ENCODE measurements at regions not wholly inside any gene's neighbourhood (a gene's known extent, or its start where the extent isn't known, plus 50 kb on each side); places are given as distances from the start of the nearest gene placed in this dataset.

- BruUV-seq (replicated peaks) = no TSS peak
- ChIA-PET RAD21 (ENCODE audit: low non-redundant PET in 1 of 2, low total read pairs in 2 of 2, uncharacterized antibody in 2 of 2, unreplicated experiment in 2 of 2) (no interaction called here), POLR2A (no interaction called here), CTCF (interaction anchor here (1.0 kb wide), 1 partner anchor 16 kb away, joined by 3 read pairs; no protein-coding TSS in a partner anchor)
- ATAC-seq (no peak), DNase-seq (ENCODE audit: low read depth, low spot score) (no peak)
- Histone ChIP-seq H3K4me2 (ENCODE audit: low read length) (no peak overlapping the region), H3K4me1 (ENCODE audit: control insufficient read depth in 1 of 2, insufficient read depth in 2 of 2, low read length in 2 of 2) (no peaks in the 10 kb centered on the region), H3K79me2 (ENCODE audit: insufficient read depth, low read length) (no peaks in the 10 kb centered on the region), H3K9me3 (ENCODE audit: control insufficient read depth in 1 of 2, insufficient read depth in 1 of 2, low read depth in 1 of 2, low read length in 2 of 2) (no peaks in the 10 kb centered on the region), H3K27me3 (ENCODE audit: insufficient read depth, low read length) (no peaks in the 10 kb centered on the region), H3K27ac (ENCODE audit: low read depth, low read length) (no peak overlapping the region), H3K4me3 (replicated peaks in 1 of 2; ENCODE audit: low read depth in 1 of 2, low read length in 2 of 2) (no peak overlapping the region), H2AFZ (ENCODE audit: low read depth, low read length, poor library complexity, severe bottlenecking) (no peak overlapping the region), H3K9ac (ENCODE audit: low read length) (no peak overlapping the region), H3K9me2 (ENCODE audit: insufficient read depth) (no peaks in the 10 kb centered on the region), H4K20me1 (ENCODE audit: insufficient read depth) (no peaks in the 10 kb centered on the region), H3K36me3 (ENCODE audit: control insufficient read depth in 1 of 2, insufficient read depth in 2 of 2, low read length in 2 of 2) (no peaks in the 10 kb centered on the region)
- intact Hi-C loops (cut with micrococcal nuclease) = no loop called here
- TF ChIP-seq EZH2 (IDR thresholded peaks at IDR 0.05) = no peak
- TF ChIP-seq TCF7L2 (IDR thresholded peaks at IDR 0.05; ENCODE audit: borderline replicate concordance, extremely low read depth, insufficient read depth, insufficient read length) = no peak
- TF ChIP-seq, protein P1, sequence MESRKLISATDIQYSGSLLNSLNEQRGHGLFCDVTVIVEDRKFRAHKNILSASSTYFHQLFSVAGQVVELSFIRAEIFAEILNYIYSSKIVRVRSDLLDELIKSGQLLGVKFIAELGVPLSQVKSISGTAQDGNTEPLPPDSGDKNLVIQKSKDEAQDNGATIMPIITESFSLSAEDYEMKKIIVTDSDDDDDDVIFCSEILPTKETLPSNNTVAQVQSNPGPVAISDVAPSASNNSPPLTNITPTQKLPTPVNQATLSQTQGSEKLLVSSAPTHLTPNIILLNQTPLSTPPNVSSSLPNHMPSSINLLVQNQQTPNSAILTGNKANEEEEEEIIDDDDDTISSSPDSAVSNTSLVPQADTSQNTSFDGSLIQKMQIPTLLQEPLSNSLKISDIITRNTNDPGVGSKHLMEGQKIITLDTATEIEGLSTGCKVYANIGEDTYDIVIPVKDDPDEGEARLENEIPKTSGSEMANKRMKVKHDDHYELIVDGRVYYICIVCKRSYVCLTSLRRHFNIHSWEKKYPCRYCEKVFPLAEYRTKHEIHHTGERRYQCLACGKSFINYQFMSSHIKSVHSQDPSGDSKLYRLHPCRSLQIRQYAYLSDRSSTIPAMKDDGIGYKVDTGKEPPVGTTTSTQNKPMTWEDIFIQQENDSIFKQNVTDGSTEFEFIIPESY (IDR thresholded peaks at IDR 0.05; ENCODE audit: extremely low read depth, insufficient replicate concordance, low read length) = no peak
- TF ChIP-seq SP1 (IDR thresholded peaks at IDR 0.05; ENCODE audit: low read depth) = no peak
- TF ChIP-seq RAD21 (IDR thresholded peaks at IDR 0.05; ENCODE audit: low read depth) = no peak
These were observed 75.0 kb upstream of the FGF3 start for GRCh38 chr11:69894181-69894611.

- ATAC-seq = no peak
- no peak for DNase-seq (ENCODE audit: low read depth, low spot score)
- H3K9me2 ChIP-seq (ENCODE audit: insufficient read depth) = no peaks in the 10 kb centered on the region
- BruUV-seq (replicated peaks) = no TSS peak
- no peaks in the 10 kb centered on the region for H3K27me3 ChIP-seq (ENCODE audit: insufficient read depth, low read length)
- intact Hi-C loops (cut with micrococcal nuclease) = no loop called here
- H3K4me3 ChIP-seq (replicated peaks in 1 of 2; ENCODE audit: low read depth in 1 of 2, low read length in 2 of 2) = no peak overlapping the region
- ChIA-PET RAD21 (ENCODE audit: low non-redundant PET in 1 of 2, low total read pairs in 2 of 2, uncharacterized antibody in 2 of 2, unreplicated experiment in 2 of 2) (no interaction called here), CTCF (no interaction called here), POLR2A (no interaction called here)
- no peaks in the 10 kb centered on the region for H3K9me3 ChIP-seq (ENCODE audit: control insufficient read depth in 1 of 2, insufficient read depth in 1 of 2, low read depth in 1 of 2, low read length in 2 of 2)
- no peak overlapping the region for H3K9ac ChIP-seq (ENCODE audit: low read length)
- H2AFZ ChIP-seq (ENCODE audit: low read depth, low read length, poor library complexity, severe bottlenecking) = no peak overlapping the region
- H3K27ac ChIP-seq (ENCODE audit: low read depth, low read length) = no peak overlapping the region
- H3K79me2 ChIP-seq (ENCODE audit: insufficient read depth, low read length) = no peaks in the 10 kb centered on the region
- no peaks in the 10 kb centered on the region for H3K36me3 ChIP-seq (ENCODE audit: control insufficient read depth in 1 of 2, insufficient read depth in 2 of 2, low read length in 2 of 2)
- no peak overlapping the region for H3K4me2 ChIP-seq (ENCODE audit: low read length)
- no peaks in the 10 kb centered on the region for H3K4me1 ChIP-seq (ENCODE audit: control insufficient read depth in 1 of 2, insufficient read depth in 2 of 2, low read length in 2 of 2)
- H4K20me1 ChIP-seq (ENCODE audit: insufficient read depth) = no peaks in the 10 kb centered on the region
- TF ChIP-seq FOSL1 (IDR thresholded peaks at IDR 0.05; ENCODE audit: low read depth) (no peak), SRF (IDR thresholded peaks at IDR 0.05; ENCODE audit: low read depth) (no peak), CEBPB (IDR thresholded peaks at IDR 0.05; ENCODE audit: low read depth) (no peak), YY1 (IDR thresholded peaks at IDR 0.05; ENCODE audit: extremely low read depth, insufficient replicate concordance, low read depth, low read length) (no peak), ZFX (IDR thresholded peaks at IDR 0.05) (no peak), TCF7L2 (IDR thresholded peaks at IDR 0.05; ENCODE audit: borderline replicate concordance, extremely low read depth, insufficient read depth, insufficient read length) (no peak), POLR2AphosphoS5 (IDR thresholded peaks at IDR 0.05; ENCODE audit: low read depth, low read length) (no peak), ZNF274 (IDR thresholded peaks at IDR 0.05; ENCODE audit: low read depth, low read length) (no peak)
- TF ChIP-seq, protein P2, sequence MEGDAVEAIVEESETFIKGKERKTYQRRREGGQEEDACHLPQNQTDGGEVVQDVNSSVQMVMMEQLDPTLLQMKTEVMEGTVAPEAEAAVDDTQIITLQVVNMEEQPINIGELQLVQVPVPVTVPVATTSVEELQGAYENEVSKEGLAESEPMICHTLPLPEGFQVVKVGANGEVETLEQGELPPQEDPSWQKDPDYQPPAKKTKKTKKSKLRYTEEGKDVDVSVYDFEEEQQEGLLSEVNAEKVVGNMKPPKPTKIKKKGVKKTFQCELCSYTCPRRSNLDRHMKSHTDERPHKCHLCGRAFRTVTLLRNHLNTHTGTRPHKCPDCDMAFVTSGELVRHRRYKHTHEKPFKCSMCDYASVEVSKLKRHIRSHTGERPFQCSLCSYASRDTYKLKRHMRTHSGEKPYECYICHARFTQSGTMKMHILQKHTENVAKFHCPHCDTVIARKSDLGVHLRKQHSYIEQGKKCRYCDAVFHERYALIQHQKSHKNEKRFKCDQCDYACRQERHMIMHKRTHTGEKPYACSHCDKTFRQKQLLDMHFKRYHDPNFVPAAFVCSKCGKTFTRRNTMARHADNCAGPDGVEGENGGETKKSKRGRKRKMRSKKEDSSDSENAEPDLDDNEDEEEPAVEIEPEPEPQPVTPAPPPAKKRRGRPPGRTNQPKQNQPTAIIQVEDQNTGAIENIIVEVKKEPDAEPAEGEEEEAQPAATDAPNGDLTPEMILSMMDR (IDR thresholded peaks at IDR 0.05 in 2 of 3, conservative IDR thresholded peaks at IDR 0.05 in 1 of 3; ENCODE audit: borderline replicate concordance in 1 of 3, insufficient read depth in 1 of 3, low read depth in 2 of 3, low read length in 2 of 3) = no peak
- TF ChIP-seq, protein P1 (IDR thresholded peaks at IDR 0.05; ENCODE audit: extremely low read depth, insufficient replicate concordance, low read length) = no peak
- TF ChIP-seq, protein P3, sequence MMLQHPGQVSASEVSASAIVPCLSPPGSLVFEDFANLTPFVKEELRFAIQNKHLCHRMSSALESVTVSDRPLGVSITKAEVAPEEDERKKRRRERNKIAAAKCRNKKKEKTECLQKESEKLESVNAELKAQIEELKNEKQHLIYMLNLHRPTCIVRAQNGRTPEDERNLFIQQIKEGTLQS (IDR thresholded peaks at IDR 0.05) = no peak
These were observed 75.4 kb upstream of the FGF3 start for GRCh38 chr11:69894648-69895047.

Data from HCT116 (cell line).